ENCODE measurements at regions not wholly inside any gene's neighbourhood (a gene's known extent, or its start where the extent isn't known, plus 50 kb on each side); places are given as distances from the start of the nearest gene placed in this dataset.

GRCh38 chr14:81669308-81669707 is 135.7 kb upstream of the SEL1L start:
- TF ChIP-seq, protein P1, sequence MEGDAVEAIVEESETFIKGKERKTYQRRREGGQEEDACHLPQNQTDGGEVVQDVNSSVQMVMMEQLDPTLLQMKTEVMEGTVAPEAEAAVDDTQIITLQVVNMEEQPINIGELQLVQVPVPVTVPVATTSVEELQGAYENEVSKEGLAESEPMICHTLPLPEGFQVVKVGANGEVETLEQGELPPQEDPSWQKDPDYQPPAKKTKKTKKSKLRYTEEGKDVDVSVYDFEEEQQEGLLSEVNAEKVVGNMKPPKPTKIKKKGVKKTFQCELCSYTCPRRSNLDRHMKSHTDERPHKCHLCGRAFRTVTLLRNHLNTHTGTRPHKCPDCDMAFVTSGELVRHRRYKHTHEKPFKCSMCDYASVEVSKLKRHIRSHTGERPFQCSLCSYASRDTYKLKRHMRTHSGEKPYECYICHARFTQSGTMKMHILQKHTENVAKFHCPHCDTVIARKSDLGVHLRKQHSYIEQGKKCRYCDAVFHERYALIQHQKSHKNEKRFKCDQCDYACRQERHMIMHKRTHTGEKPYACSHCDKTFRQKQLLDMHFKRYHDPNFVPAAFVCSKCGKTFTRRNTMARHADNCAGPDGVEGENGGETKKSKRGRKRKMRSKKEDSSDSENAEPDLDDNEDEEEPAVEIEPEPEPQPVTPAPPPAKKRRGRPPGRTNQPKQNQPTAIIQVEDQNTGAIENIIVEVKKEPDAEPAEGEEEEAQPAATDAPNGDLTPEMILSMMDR (IDR thresholded peaks at IDR 0.05; ENCODE audit: insufficient read depth, low read length, poor library complexity, severe bottlenecking) = no peak
- no peak overlapping the region for H3K4me3 ChIP-seq (replicated peaks; ENCODE audit: low read depth, low read length)
- H3K27me3 ChIP-seq (replicated peaks; ENCODE audit: control insufficient read depth, insufficient read depth, low read length) = no peaks in the 10 kb centered on the region
- no peak for DNase-seq (ENCODE audit: extremely low read depth, insufficient read length)
- H3K36me3 ChIP-seq (ENCODE audit: control insufficient read depth, insufficient read depth, low read length) = no peaks in the 10 kb centered on the region

- Histone ChIP-seq H3K4me3 (replicated peaks; ENCODE audit: low read depth, low read length) (no peak overlapping the region), H3K36me3 (ENCODE audit: control insufficient read depth, insufficient read depth, low read length) (no peaks in the 10 kb centered on the region), H3K27me3 (replicated peaks; ENCODE audit: control insufficient read depth, insufficient read depth, low read length) (no peaks in the 10 kb centered on the region)
- no peak for DNase-seq (ENCODE audit: extremely low read depth, insufficient read length)
- TF ChIP-seq, protein P1 (IDR thresholded peaks at IDR 0.05; ENCODE audit: insufficient read depth, low read length, poor library complexity, severe bottlenecking) = no peak
Measured at GRCh38 chr14:81673930-81674329, 140.3 kb upstream of the SEL1L start.

DNA sequence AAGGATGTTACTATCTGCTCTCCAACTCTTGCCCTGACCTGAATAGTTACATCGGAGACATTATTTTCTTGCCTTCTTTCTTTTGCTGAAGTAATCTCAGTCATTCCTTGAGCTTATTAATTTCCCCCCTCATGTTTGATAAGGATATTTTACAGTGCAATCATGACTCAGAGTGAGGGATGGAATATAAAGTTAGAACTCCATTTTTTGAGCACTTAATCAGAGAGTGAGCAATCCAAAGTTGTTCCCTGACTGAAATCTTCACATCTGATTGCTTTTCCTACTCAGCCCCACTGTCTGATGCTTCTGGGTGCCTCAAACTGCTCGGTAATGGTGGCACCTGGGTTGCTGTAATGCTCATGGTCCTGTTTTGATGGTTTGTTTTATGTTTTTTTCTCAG is 142.7 kb upstream of the SEL1L start:
- TF ChIP-seq, protein P1 (IDR thresholded peaks at IDR 0.05; ENCODE audit: insufficient read depth, low read length, poor library complexity, severe bottlenecking) = no peak
- no peaks in the 10 kb centered on the region for H3K27me3 ChIP-seq (replicated peaks; ENCODE audit: control insufficient read depth, insufficient read depth, low read length)

DNA sequence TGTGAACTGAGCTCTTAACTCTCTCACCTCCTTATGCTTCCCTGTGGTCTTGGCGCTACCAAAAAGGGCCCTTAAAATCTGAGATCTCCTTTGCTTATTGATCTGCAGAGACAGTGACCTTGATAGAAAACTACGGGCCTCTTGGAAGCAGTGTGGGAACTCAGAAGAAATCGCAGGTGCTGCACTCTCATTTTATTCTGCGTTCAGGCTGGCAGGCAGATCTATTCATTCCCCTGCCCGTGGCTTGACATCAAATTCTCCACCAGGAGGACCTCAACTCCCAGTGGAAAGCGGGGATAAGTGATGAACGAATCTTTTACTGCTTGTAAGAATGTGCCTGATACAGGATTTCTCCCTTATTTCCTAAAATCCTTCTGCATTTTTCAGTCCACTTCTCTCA is 143.2 kb upstream of the SEL1L start:
- DNase-seq (ENCODE audit: extremely low read depth, insufficient read length) = no peak
- H3K36me3 ChIP-seq (ENCODE audit: control insufficient read depth, insufficient read depth, low read length) = no peaks in the 10 kb centered on the region
- H3K4me3 ChIP-seq (replicated peaks; ENCODE audit: low read depth, low read length) = no peak overlapping the region
- no peaks in the 10 kb centered on the region for H3K27me3 ChIP-seq (replicated peaks; ENCODE audit: control insufficient read depth, insufficient read depth, low read length)
- TF ChIP-seq, protein P1 (IDR thresholded peaks at IDR 0.05; ENCODE audit: insufficient read depth, low read length, poor library complexity, severe bottlenecking) = no peak

More for the DNA sequence above, 142.7 kb upstream of the SEL1L start:
- Histone ChIP-seq H3K36me3 (ENCODE audit: control insufficient read depth, insufficient read depth, low read length) (no peaks in the 10 kb centered on the region), H3K4me3 (replicated peaks; ENCODE audit: low read depth, low read length) (no peak overlapping the region)
- no peak for DNase-seq (ENCODE audit: extremely low read depth, insufficient read length)

DNA sequence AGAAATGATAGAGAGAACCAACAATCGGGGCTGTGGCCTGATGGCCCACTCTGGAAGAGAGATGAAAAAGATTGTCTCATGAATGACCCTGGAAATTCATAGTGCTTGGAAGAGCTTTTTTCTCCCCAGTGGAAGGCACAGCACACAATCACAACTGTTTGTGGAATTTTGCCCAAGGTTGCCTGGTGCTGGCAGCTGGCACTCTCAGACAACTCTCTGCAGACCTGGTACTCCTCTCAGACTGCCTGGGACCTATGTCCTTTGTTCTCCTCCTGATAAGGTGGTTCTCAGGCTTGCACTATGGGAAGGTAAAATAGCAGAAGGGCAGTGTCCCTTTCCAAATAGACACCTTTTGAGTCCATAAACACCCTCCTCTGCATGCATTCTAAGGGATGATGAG is 144.1 kb upstream of the SEL1L start:
- Histone ChIP-seq H3K36me3 (ENCODE audit: control insufficient read depth, insufficient read depth, low read length) (no peaks in the 10 kb centered on the region), H3K27me3 (replicated peaks; ENCODE audit: control insufficient read depth, insufficient read depth, low read length) (no peaks in the 10 kb centered on the region), H3K4me3 (replicated peaks; ENCODE audit: low read depth, low read length) (no peak overlapping the region)
- TF ChIP-seq, protein P1 (IDR thresholded peaks at IDR 0.05; ENCODE audit: insufficient read depth, low read length, poor library complexity, severe bottlenecking) = no peak
- DNase-seq (ENCODE audit: extremely low read depth, insufficient read length) = no peak

DNA sequence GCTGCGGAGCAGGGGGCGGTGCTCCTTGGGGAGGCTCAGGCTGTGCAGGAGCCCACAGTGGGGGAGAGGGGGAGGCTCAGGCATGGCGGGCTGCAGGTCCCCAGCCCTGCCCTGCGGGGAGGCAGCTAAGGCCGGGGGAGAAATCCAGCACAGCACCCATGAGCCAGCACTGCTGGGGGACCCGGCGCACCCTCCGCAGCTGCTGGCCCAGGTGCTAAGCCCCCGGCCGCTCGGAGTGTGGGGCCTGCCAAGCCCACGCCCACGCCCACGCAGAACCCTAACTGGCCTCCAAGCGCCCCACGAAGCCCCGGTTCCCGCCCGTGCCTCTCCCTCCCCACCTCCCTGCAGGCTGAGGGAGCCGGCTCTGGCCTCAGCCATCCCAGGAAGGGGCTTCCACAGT is 145.6 kb upstream of the SEL1L start:
- no peaks in the 10 kb centered on the region for H3K27me3 ChIP-seq (replicated peaks; ENCODE audit: control insufficient read depth, insufficient read depth, low read length)
- H3K36me3 ChIP-seq (ENCODE audit: control insufficient read depth, insufficient read depth, low read length) = no peaks in the 10 kb centered on the region
- TF ChIP-seq, protein P1 (IDR thresholded peaks at IDR 0.05; ENCODE audit: insufficient read depth, low read length, poor library complexity, severe bottlenecking) = no peak
- no peak overlapping the region for H3K4me3 ChIP-seq (replicated peaks; ENCODE audit: low read depth, low read length)
- DNase-seq (ENCODE audit: extremely low read depth, insufficient read length) = no peak
